IgD-negative memory B cell (primary cell): ENCODE measurements at regions not wholly inside any gene's neighbourhood (a gene's known extent, or its start where the extent isn't known, plus 50 kb on each side); places are given as distances from the start of the nearest gene placed in this dataset.
A peak's percentile ranks its signal among the peaks of the same experiment; 100 is the strongest.

Experiments used
- H3K27ac Mint-ChIP-seq, 3 donors: one replicate each; pipeline ENCODE4 v1.8.0; 2020 to 2022; ENCODE audit warnings: mild to moderate bottlenecking in 3 of 3, mixed read lengths in 3 of 3, moderate library complexity in 1 of 3
- H3K27me3 Mint-ChIP-seq: one replicate; pipeline ENCODE4 v1.8.0; 2021; ENCODE audit warnings: mixed read lengths
- H3K36me3 Mint-ChIP-seq: one replicate; pipeline ENCODE4 v1.8.0; 2020; ENCODE audit warnings: mild to moderate bottlenecking, mixed read lengths
- H3K4me1 Mint-ChIP-seq, 3 donors: one replicate each; pipeline ENCODE4 v1.8.0; 2020 to 2022; ENCODE audit warnings: mixed read lengths in 3 of 3, mild to moderate bottlenecking in 1 of 3
- H3K4me3 Mint-ChIP-seq, 4 donors: one replicate each; pipeline ENCODE4 v1.8.0; 2020 to 2022; ENCODE audit warnings: mild to moderate bottlenecking in 4 of 4, mixed read lengths in 4 of 4, moderate library complexity in 3 of 4
- H3K9me3 Mint-ChIP-seq, 3 donors: one replicate each; pipeline ENCODE4 v1.8.0; 2020 to 2021; ENCODE audit warnings: mixed read lengths in 3 of 3, mild to moderate bottlenecking in 1 of 3

GRCh38 chr3:56855856-56856512 is 54.2 kb upstream of the ARHGEF3 start:
- no peaks in the 10 kb centered on the region for H3K9me3 Mint-ChIP-seq
- peaks cover 4 to 8% (median 5%) of the 10 kb centered on the region in 3 donors for H3K4me1 Mint-ChIP-seq
- H3K36me3 Mint-ChIP-seq: peaks cover 9% of the 10 kb centered on the region
- peaks cover 4% of the 10 kb centered on the region for H3K27me3 Mint-ChIP-seq
- H3K27ac Mint-ChIP-seq: no peak overlapping the region
- H3K4me3 Mint-ChIP-seq: peak overlapping the region in 1 of 4 donors; percentile 70

GRCh38 chr3:56854856-56855611 is 53.3 kb upstream of the ARHGEF3 start:
- Mint-ChIP-seq H3K27me3 (peaks cover 4% of the 10 kb centered on the region), H3K9me3 (no peaks in the 10 kb centered on the region), H3K4me1 (peaks cover 4 to 8% (median 5%) of the 10 kb centered on the region in 3 donors), H3K36me3 (peaks cover 9% of the 10 kb centered on the region), H3K4me3 (no peak overlapping the region), H3K27ac (peak overlapping the region in 1 of 3 donors; percentile 93)

GRCh38 chr3:56851966-56852884 is 50.5 kb upstream of the ARHGEF3 start:
- peaks cover 9% of the 10 kb centered on the region for H3K36me3 Mint-ChIP-seq
- H3K27me3 Mint-ChIP-seq: peaks cover 4% of the 10 kb centered on the region
- no peak overlapping the region for H3K4me3 Mint-ChIP-seq
- H3K9me3 Mint-ChIP-seq: no peaks in the 10 kb centered on the region
- H3K4me1 Mint-ChIP-seq: peaks cover 4 to 6% (median 5%) of the 10 kb centered on the region in 3 donors
- H3K27ac Mint-ChIP-seq: no peak overlapping the region
